ENCODE measurements at regions not wholly inside any gene's neighbourhood (a gene's known extent, or its start where the extent isn't known, plus 50 kb on each side); places are given as distances from the start of the nearest gene placed in this dataset.

DNA sequence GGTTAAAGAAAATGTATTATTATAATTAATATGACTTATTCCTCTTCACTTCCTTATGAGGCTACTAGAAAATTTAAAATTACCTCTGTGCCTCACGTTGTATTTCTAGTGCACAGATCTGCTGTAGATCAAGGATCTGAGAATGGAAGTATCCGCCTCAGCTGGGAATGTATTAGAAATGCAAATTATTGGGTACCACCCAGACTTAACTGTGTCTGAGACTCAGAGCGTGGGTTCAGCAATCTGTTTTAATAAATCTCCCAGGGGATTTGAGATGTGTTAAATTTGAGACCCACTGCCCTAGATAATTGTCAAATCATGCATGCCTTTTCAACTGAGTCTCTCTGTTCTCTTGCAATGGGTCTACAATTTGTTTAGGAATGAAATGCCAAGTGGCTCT is 658.0 kb upstream of the NOX3 start:
- Histone ChIP-seq H3K9me3 (ENCODE audit: control insufficient read depth in 1 of 2, insufficient read depth in 1 of 2, low read depth in 1 of 2, low read length in 2 of 2) (no peaks in the 10 kb centered on the region), H3K27me3 (ENCODE audit: insufficient read depth, low read length) (no peaks in the 10 kb centered on the region), H3K4me1 (ENCODE audit: control insufficient read depth in 1 of 2, insufficient read depth in 2 of 2, low read length in 2 of 2) (no peaks in the 10 kb centered on the region), H3K27ac (ENCODE audit: low read depth, low read length) (no peak overlapping the region), H3K4me3 (replicated peaks in 1 of 2; ENCODE audit: low read depth in 1 of 2, low read length in 2 of 2) (no peak overlapping the region), H3K36me3 (ENCODE audit: control insufficient read depth in 1 of 2, insufficient read depth in 2 of 2, low read length in 2 of 2) (no peaks in the 10 kb centered on the region), H2AFZ (ENCODE audit: low read depth, low read length, poor library complexity, severe bottlenecking) (no peak overlapping the region), H3K4me2 (ENCODE audit: low read length) (no peak overlapping the region), H3K9ac (ENCODE audit: low read length) (no peak overlapping the region), H3K79me2 (ENCODE audit: insufficient read depth, low read length) (no peaks in the 10 kb centered on the region), H4K20me1 (ENCODE audit: insufficient read depth) (no peaks in the 10 kb centered on the region), H3K9me2 (ENCODE audit: insufficient read depth) (no peaks in the 10 kb centered on the region)
- TF ChIP-seq MAX (IDR thresholded peaks at IDR 0.05) (no peak), SP1 (IDR thresholded peaks at IDR 0.05; ENCODE audit: low read depth) (no peak), ZFX (IDR thresholded peaks at IDR 0.05) (no peak), ELF1 (IDR thresholded peaks at IDR 0.05; ENCODE audit: borderline replicate concordance, low read depth) (no peak), EZH2 (IDR thresholded peaks at IDR 0.05) (no peak), ZBTB33 (IDR thresholded peaks at IDR 0.05; ENCODE audit: extremely low read depth, insufficient replicate concordance, low read length) (no peak), EGR1 (IDR thresholded peaks at IDR 0.05; ENCODE audit: low read depth) (no peak), CTCF (IDR thresholded peaks at IDR 0.05 in 2 of 3, conservative IDR thresholded peaks at IDR 0.05 in 1 of 3; ENCODE audit: borderline replicate concordance in 1 of 3, insufficient read depth in 1 of 3, low read depth in 2 of 3, low read length in 2 of 3) (no peak), CEBPB (IDR thresholded peaks at IDR 0.05; ENCODE audit: low read depth) (no peak), TCF7L2 (IDR thresholded peaks at IDR 0.05; ENCODE audit: borderline replicate concordance, extremely low read depth, insufficient read depth, insufficient read length) (no peak), CBX3 (IDR thresholded peaks at IDR 0.05; ENCODE audit: low read depth) (no peak), EZH2phosphoT487 (IDR thresholded peaks at IDR 0.05; ENCODE audit: borderline replicate concordance) (no peak), JUND (IDR thresholded peaks at IDR 0.05) (no peak), SRF (IDR thresholded peaks at IDR 0.05; ENCODE audit: low read depth) (no peak), ZNF274 (IDR thresholded peaks at IDR 0.05; ENCODE audit: low read depth, low read length) (no peak), YY1 (IDR thresholded peaks at IDR 0.05; ENCODE audit: extremely low read depth, insufficient replicate concordance, low read depth, low read length) (no peak), RAD21 (IDR thresholded peaks at IDR 0.05; ENCODE audit: low read depth) (no peak), POLR2AphosphoS5 (IDR thresholded peaks at IDR 0.05; ENCODE audit: low read depth, low read length) (no peak), FOSL1 (IDR thresholded peaks at IDR 0.05; ENCODE audit: low read depth) (no peak)
- TF ChIP-seq, protein P1, sequence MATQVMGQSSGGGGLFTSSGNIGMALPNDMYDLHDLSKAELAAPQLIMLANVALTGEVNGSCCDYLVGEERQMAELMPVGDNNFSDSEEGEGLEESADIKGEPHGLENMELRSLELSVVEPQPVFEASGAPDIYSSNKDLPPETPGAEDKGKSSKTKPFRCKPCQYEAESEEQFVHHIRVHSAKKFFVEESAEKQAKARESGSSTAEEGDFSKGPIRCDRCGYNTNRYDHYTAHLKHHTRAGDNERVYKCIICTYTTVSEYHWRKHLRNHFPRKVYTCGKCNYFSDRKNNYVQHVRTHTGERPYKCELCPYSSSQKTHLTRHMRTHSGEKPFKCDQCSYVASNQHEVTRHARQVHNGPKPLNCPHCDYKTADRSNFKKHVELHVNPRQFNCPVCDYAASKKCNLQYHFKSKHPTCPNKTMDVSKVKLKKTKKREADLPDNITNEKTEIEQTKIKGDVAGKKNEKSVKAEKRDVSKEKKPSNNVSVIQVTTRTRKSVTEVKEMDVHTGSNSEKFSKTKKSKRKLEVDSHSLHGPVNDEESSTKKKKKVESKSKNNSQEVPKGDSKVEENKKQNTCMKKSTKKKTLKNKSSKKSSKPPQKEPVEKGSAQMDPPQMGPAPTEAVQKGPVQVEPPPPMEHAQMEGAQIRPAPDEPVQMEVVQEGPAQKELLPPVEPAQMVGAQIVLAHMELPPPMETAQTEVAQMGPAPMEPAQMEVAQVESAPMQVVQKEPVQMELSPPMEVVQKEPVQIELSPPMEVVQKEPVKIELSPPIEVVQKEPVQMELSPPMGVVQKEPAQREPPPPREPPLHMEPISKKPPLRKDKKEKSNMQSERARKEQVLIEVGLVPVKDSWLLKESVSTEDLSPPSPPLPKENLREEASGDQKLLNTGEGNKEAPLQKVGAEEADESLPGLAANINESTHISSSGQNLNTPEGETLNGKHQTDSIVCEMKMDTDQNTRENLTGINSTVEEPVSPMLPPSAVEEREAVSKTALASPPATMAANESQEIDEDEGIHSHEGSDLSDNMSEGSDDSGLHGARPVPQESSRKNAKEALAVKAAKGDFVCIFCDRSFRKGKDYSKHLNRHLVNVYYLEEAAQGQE (IDR thresholded peaks at IDR 0.05; ENCODE audit: low read depth): no peak
- DNase-seq (ENCODE audit: low read depth, low spot score) (no peak), ATAC-seq (no peak)
- ChIA-PET CTCF (no interaction called here), POLR2A (no interaction called here), RAD21 (ENCODE audit: low non-redundant PET in 1 of 2, low total read pairs in 2 of 2, uncharacterized antibody in 2 of 2, unreplicated experiment in 2 of 2) (no interaction called here)
- intact Hi-C loops (cut with micrococcal nuclease): no loop called here
- no TSS peak for BruUV-seq (replicated peaks)
